K562 (cell line): ENCODE measurements at regions not wholly inside any gene's neighbourhood (a gene's known extent, or its start where the extent isn't known, plus 50 kb on each side); places are given as distances from the start of the nearest gene placed in this dataset.

Experiments used
- ATAC-seq: fragments of 200-7000 bp; cut with Tn5 transposase; 3 replicates; pipeline ENCODE4 v1.9.1; 2020; ENCODE audit warnings: moderate library complexity
- BruUV-seq: library from RNA; stranded (reverse); fragments of 400-500 nt; replicated peaks from 2 replicates; lab custom pipeline; 2021; lab: Mats Ljungman, UMichigan
- CTCF ChIA-PET: fragments of 300-600 bp; formaldehyde crosslinking; extraction: SDS; loops from one replicate; lab custom pipeline; 2021; ENCODE audit warnings: low intra/inter-chr PET ratio; lab: Yijun Ruan, JAX
- POLR2A ChIA-PET: fragments of 300-600, 350-650 bp; sonication (Branson Sonifier 250); formaldehyde crosslinking; extraction: SDS; loops from one replicate; lab custom pipeline; 2021; ENCODE audit warnings: antibody characterized with exemption, inconsistent platforms; lab: Yijun Ruan, JAX
- DNase-seq, 4 experiments: peaks; one replicate each; pipeline versions ENCODE4 v3.0.0 to v3.0.0-alpha.2; 2011 to 2018; ENCODE audit warnings: low spot score in 3 of 4, mixed read lengths in 3 of 4; ENCODE audit errors: extremely low read depth in 1 of 4
- FAIRE-seq: peaks from 2 replicates; lab custom pipeline; 2011; peaks lifted over from hg19 to GRCh38; lab: Jason Lieb, UNC
- H2AFZ ChIP-seq: 2 replicates; pipeline ENCODE4 v1.6.0; 2011; ENCODE audit warnings: low read depth, low read length, control low read depth, inconsistent platforms
- H3K27ac ChIP-seq: fragments of 200-600 bp; 3 replicates; pipeline ENCODE4 v1.8.0; 2011; ENCODE audit warnings: low read depth, mild to moderate bottlenecking, control low read depth, inconsistent platforms, low read length, moderate library complexity, mixed read lengths; ENCODE audit errors: extremely low read depth
- H3K27me3 ChIP-seq, 2 experiments: fragments of 300-600 bp in 1 of 2; 2 replicates in 1 of 2; 3 replicates in 1 of 2; pipeline versions ENCODE4 v1.6.0 to v1.8.0; 2011; ENCODE audit warnings: inconsistent platforms in 2 of 2, low read length in 2 of 2, mild to moderate bottlenecking in 1 of 2, mixed read lengths in 1 of 2, moderate library complexity in 1 of 2; ENCODE audit not compliant: control insufficient read depth in 2 of 2, insufficient read depth in 2 of 2
- H3K36me3 ChIP-seq: fragments of 300-600 bp; 3 replicates; pipeline ENCODE4 v1.8.0; 2011; ENCODE audit warnings: mild to moderate bottlenecking, low read length, inconsistent platforms; ENCODE audit not compliant: control insufficient read depth, insufficient read depth
- H3K4me1 ChIP-seq, 2 experiments: fragments of 200-600 bp in 1 of 2; replicated peaks in 1 of 2; 2 replicates in 1 of 2; 3 replicates in 1 of 2; pipeline versions ENCODE4 v1.5.1 to v1.8.0; 2011; ENCODE audit warnings: inconsistent platforms in 2 of 2, low read length in 2 of 2, mild to moderate bottlenecking in 1 of 2, mixed read lengths in 1 of 2, moderate library complexity in 1 of 2; ENCODE audit not compliant: control insufficient read depth in 2 of 2, insufficient read depth in 2 of 2
- H3K4me2 ChIP-seq: 2 replicates; pipeline ENCODE4 v1.6.1; 2011; ENCODE audit warnings: low read length, control low read depth, inconsistent platforms, mixed read lengths; ENCODE audit not compliant: insufficient read depth
- H3K4me3 ChIP-seq: fragments of 200-600 bp; sonication (generic), shearing (Covaris generic); 2 replicates; pipeline ENCODE4 v1.5.1; 2016; ENCODE audit warnings: control low read depth, inconsistent platforms
- H3K79me2 ChIP-seq: fragments of 200-600 bp; 3 replicates; pipeline ENCODE4 v1.8.0; 2011; ENCODE audit warnings: low read length, inconsistent platforms; ENCODE audit not compliant: control insufficient read depth, insufficient read depth
- H3K9ac ChIP-seq, 2 experiments: 2 replicates each; pipeline versions ENCODE4 v1.6.0 to v1.6.1; 2011; ENCODE audit warnings: low read depth in 2 of 2, low read length in 2 of 2, control low read depth in 1 of 2, inconsistent platforms in 1 of 2, mild to moderate bottlenecking in 1 of 2, mixed read lengths in 1 of 2; ENCODE audit not compliant: insufficient read depth in 1 of 2
- H3K9me1 ChIP-seq: one replicate; pipeline ENCODE4 v1.6.0; 2011; ENCODE audit warnings: inconsistent platforms, mild to moderate bottlenecking, low read length, moderate library complexity; ENCODE audit not compliant: control insufficient read depth, insufficient read depth
- H3K9me3 ChIP-seq: replicated peaks from 2 replicates; pipeline ENCODE4 v1.5.1; 2011; ENCODE audit warnings: low read depth, low read length, inconsistent platforms; ENCODE audit not compliant: control insufficient read depth, insufficient read depth
- H4K20me1 ChIP-seq: replicated peaks from 2 replicates; pipeline ENCODE4 v1.6.1; 2011; ENCODE audit warnings: low read length, inconsistent platforms, mixed read lengths; ENCODE audit not compliant: control insufficient read depth, insufficient read depth
- ATF1 ChIP-seq, 2 experiments: fragments of 450-650 bp in 1 of 2; IDR thresholded peaks; 2 replicates each; pipeline ENCODE4 v1.6.1; 2016; ENCODE audit warnings: missing compliant biosample characterization in 1 of 2, missing genetic modification characterization in 1 of 2
- BCOR ChIP-seq: fragments of 450-650 bp; IDR thresholded peaks from 2 replicates; pipeline ENCODE4 v1.6.1; 2016
- BHLHE40 ChIP-seq: IDR thresholded peaks from 2 replicates; pipeline ENCODE4 v1.6.1; 2011; ENCODE audit warnings: low read length, improper control_type of control experiment
- CEBPG ChIP-seq, 3 experiments: fragments of 200-800 bp in 1 of 3; sonication (Bioruptor generic) in 1 of 3; sonication (generic) in 1 of 3; formaldehyde crosslinking in 1 of 3; IDR thresholded peaks in 2 of 3; conservative IDR thresholded peaks in 1 of 3; 2 replicates each; pipeline versions ENCODE4 v1.6.1 to v1.8.0; 2016 to 2022; ENCODE audit warnings: missing compliant biosample characterization in 2 of 3, missing genetic modification characterization in 2 of 3, mild to moderate bottlenecking in 1 of 3, missing genetic modification reagents in 1 of 3
- HSF4 ChIP-seq: fragments of 250-450 bp; sonication (Bioruptor Pico); IDR thresholded peaks from 2 replicates; pipeline ENCODE4 v2.1.2; 2022; ENCODE audit warnings: mild to moderate bottlenecking, moderate library complexity, borderline replicate concordance
- IRF9 ChIP-seq: fragments of 450-650 bp; IDR thresholded peaks from 2 replicates; pipeline ENCODE4 v1.6.1; 2016; ENCODE audit warnings: missing biosample characterization, missing genetic modification characterization
- MAFF ChIP-seq: IDR thresholded peaks from 2 replicates; pipeline ENCODE4 v1.6.1; 2012; ENCODE audit warnings: low read length, improper control_type of control experiment
- MITF ChIP-seq: IDR thresholded peaks from 2 replicates; pipeline ENCODE4 v1.6.1; 2014; ENCODE audit warnings: antibody characterized with exemption
- NRF1 ChIP-seq, 2 experiments: fragments of 450-650 bp; IDR thresholded peaks in 1 of 2; conservative IDR thresholded peaks in 1 of 2; 2 replicates each; pipeline ENCODE4 v1.6.1; 2014; ENCODE audit warnings: mild to moderate bottlenecking in 2 of 2
- NUFIP1 ChIP-seq: fragments of 450-650 bp; IDR thresholded peaks from 2 replicates; pipeline ENCODE4 v1.6.1; 2018; ENCODE audit not compliant: partially characterized antibody
- RAD51 ChIP-seq: fragments of 450-650 bp; IDR thresholded peaks from 2 replicates; pipeline ENCODE4 v1.7.1; 2016; ENCODE audit warnings: low read depth, mild to moderate bottlenecking, borderline replicate concordance
- RFX5 ChIP-seq: IDR thresholded peaks from 2 replicates; pipeline ENCODE4 v1.6.1; 2011; ENCODE audit warnings: low read depth, mild to moderate bottlenecking, improper control_type of control experiment, low read length
- SPI1 ChIP-seq: IDR thresholded peaks from 2 replicates; pipeline ENCODE4 v1.6.1; 2011; ENCODE audit warnings: low read depth, low read length, control low read depth, borderline replicate concordance
- STAT5B ChIP-seq: fragments of 250-450 bp; sonication (Bioruptor Pico); IDR thresholded peaks from 2 replicates; pipeline ENCODE4 v1.8.0; 2021; ENCODE audit warnings: mild to moderate bottlenecking, inconsistent platforms
- ZBTB8A ChIP-seq: fragments of 450-650 bp; IDR thresholded peaks from 2 replicates; pipeline ENCODE4 v1.6.1; 2018; ENCODE audit warnings: mild to moderate bottlenecking, moderate library complexity; ENCODE audit not compliant: partially characterized antibody
- ZFP30 ChIP-seq: fragments of 250-450 bp; sonication (Bioruptor Pico); IDR thresholded peaks from 2 replicates; pipeline ENCODE4 v1.8.0; 2022; ENCODE audit warnings: moderate library complexity, mild to moderate bottlenecking, inconsistent platforms, borderline replicate concordance
- ZNF41 ChIP-seq: fragments of 250-450 bp; sonication (Bioruptor Pico); conservative IDR thresholded peaks from 2 replicates; pipeline ENCODE4 v1.4.0; 2020; ENCODE audit warnings: mild to moderate bottlenecking
- WGBS: fragments of 100-300 bp; shearing (Covaris generic); methylation state at CpG from one replicate; pipeline ENCODE4 v1.1.6; 2016; ENCODE audit warnings: low coverage, mixed read lengths; ENCODE audit not compliant: insufficient coverage; ENCODE audit errors: missing lambda C conversion rate; 5-methylcytosine and 5-hydroxymethylcytosine counted together
- in situ Hi-C: fragments of 300-500 bp; cut with MboI; formaldehyde crosslinking; loops from 4 replicates; pipeline ENCODE4 v1.15.0; 2018; ENCODE audit warnings: inconsistent platforms, mixed read lengths
- intact Hi-C: fragments of 100-400 bp; cut with micrococcal nuclease; formaldehyde crosslinking; loops from 2 replicates; pipeline ENCODE4 v1.14.2; 2022

- no peak for TF ChIP-seq MITF
- TF ChIP-seq ZFP30 (CRISPR knock-in tag): no peak
- no peak for TF ChIP-seq ZNF41
- TF ChIP-seq ATF1 (CRISPR knock-in tag; IDR thresholded peaks at IDR 0.05): no peak
- TF ChIP-seq ATF1 (tag; IDR thresholded peaks at IDR 0.05): no peak
- no peak for TF ChIP-seq BHLHE40
- TF ChIP-seq CEBPG (CRISPR knock-in tag; IDR thresholded peaks at IDR 0.05): no peak
- no peak for TF ChIP-seq CEBPG (tag; conservative IDR thresholded peaks at IDR 0.05 in 1 of 2, IDR thresholded peaks at IDR 0.05 in 1 of 2)
- TF ChIP-seq SPI1: no peak
Observed at GRCh38 chrX:109879991-109880390, 122.9 kb upstream of the TMEM164 start (continued).

GRCh38 chrX:109880629-109881028, 122.3 kb upstream of the TMEM164 start:
- CTCF ChIA-PET: no interaction called here
- no peaks in the 10 kb centered on the region; a peak in 3 of 5 replicates for H3K4me1 ChIP-seq

More at GRCh38 chrX:109880629-109881028, 122.3 kb upstream of the TMEM164 start:
- Histone ChIP-seq H2AFZ (no peak overlapping the region), H3K4me2 (no peak overlapping the region), H3K4me3 (no peak overlapping the region), H3K27ac (no peak overlapping the region), H3K27me3 (no peaks in the 10 kb centered on the region), H4K20me1 (no peaks in the 10 kb centered on the region), H3K9me1 (no peaks in the 10 kb centered on the region), H3K9me3 (no peaks in the 10 kb centered on the region), H3K36me3 (no peaks in the 10 kb centered on the region), H3K9ac (no peak overlapping the region), H3K79me2 (no peaks in the 10 kb centered on the region)
- ATAC-seq: no peak
- intact Hi-C loops: no loop called here
- POLR2A ChIA-PET: no interaction called here
- TF ChIP-seq STAT5B (CRISPR knock-in tag) (no peak), NUFIP1 (no peak), RAD51 (no peak), RFX5 (no peak), HSF4 (CRISPR knock-in tag) (no peak), ZBTB8A (no peak), MAFF (no peak), IRF9 (tag) (no peak), NRF1 (conservative IDR thresholded peaks at IDR 0.05 in 1 of 2, IDR thresholded peaks at IDR 0.05 in 1 of 2) (no peak), BCOR (no peak)
- FAIRE-seq: no peak
- WGBS: 27% methylated on average over 1 of the region's 2 CpGs
- in situ Hi-C loops: loop anchor here (10.0 kb wide), 1 partner anchor 166 kb away; no protein-coding TSS in a partner anchor
- no peak for DNase-seq
- no TSS peak for BruUV-seq
